ENCODE measurements at regions not wholly inside any gene's neighbourhood (a gene's known extent, or its start where the extent isn't known, plus 50 kb on each side); places are given as distances from the start of the nearest gene placed in this dataset.

DNA sequence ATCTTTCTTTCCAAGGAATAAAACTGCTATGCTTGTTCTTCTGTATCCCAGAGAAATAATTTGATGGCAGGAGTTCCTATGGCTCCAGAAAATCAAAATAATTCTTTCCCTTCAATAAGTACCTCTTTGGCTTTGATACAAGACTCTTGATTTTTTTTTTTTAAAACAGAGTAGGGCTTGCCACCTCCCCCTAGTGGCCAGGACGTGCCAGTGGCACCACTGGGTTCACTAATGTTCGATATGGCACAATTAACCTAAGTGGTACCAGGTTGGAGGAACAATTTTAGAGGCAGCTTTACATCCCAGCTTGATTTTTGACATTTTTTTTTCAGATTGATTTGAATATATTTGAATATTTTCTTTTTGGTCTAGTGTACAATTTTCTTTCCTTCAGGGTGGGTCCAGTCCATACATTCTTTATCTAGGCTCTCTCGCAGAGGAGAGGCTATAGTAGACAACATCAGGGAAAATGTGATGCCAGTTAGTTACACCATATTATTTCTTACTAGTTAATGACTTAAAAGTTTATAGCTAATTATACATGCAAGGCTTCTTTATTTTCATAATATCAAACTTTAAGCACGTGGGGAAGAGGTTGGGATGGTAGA is 330.9 kb downstream of the S1PR1 start:
- DNase-seq (ENCODE audit: low spot score) (peak; percentile 3), FAIRE-seq (no peak), ATAC-seq (peak; percentile 78)
- no peak overlapping the region for H3K9ac ChIP-seq (ENCODE audit: insufficient read depth, low read depth, low read length)
- no peaks in the 10 kb centered on the region for H3K4me1 ChIP-seq (ENCODE audit: insufficient read depth, low read length)
- H3K36me3 ChIP-seq (replicated peaks in 1 of 2; ENCODE audit: control insufficient read depth in 1 of 2, insufficient read depth in 2 of 2, low read length in 2 of 2), result no peaks in the 10 kb centered on the region
- intact Hi-C loops (cut with micrococcal nuclease; ENCODE audit: unreplicated experiment), result no loop called here
- no peak overlapping the region for H3K4me2 ChIP-seq (ENCODE audit: low read depth, low read length)
- no peak overlapping the region for H2AFZ ChIP-seq (ENCODE audit: low read length)
- TF ChIP-seq, protein P1, sequence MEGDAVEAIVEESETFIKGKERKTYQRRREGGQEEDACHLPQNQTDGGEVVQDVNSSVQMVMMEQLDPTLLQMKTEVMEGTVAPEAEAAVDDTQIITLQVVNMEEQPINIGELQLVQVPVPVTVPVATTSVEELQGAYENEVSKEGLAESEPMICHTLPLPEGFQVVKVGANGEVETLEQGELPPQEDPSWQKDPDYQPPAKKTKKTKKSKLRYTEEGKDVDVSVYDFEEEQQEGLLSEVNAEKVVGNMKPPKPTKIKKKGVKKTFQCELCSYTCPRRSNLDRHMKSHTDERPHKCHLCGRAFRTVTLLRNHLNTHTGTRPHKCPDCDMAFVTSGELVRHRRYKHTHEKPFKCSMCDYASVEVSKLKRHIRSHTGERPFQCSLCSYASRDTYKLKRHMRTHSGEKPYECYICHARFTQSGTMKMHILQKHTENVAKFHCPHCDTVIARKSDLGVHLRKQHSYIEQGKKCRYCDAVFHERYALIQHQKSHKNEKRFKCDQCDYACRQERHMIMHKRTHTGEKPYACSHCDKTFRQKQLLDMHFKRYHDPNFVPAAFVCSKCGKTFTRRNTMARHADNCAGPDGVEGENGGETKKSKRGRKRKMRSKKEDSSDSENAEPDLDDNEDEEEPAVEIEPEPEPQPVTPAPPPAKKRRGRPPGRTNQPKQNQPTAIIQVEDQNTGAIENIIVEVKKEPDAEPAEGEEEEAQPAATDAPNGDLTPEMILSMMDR (CRISPR knock-in tag; IDR thresholded peaks at IDR 0.05), result peak; percentile 46
- TF ChIP-seq, protein P2, sequence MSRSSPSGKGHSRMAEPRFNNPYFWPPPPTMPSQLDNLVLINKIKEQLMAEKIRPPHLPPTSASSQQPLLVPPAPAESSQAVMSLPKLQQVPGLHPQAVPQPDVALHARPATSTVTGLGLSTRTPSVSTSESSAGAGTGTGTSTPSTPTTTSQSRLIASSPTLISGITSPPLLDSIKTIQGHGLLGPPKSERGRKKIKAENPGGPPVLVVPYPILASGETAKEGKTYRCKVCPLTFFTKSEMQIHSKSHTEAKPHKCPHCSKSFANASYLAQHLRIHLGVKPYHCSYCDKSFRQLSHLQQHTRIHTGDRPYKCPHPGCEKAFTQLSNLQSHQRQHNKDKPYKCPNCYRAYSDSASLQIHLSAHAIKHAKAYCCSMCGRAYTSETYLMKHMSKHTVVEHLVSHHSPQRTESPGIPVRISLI (CRISPR knock-in tag; IDR thresholded peaks at IDR 0.05; ENCODE audit: borderline replicate concordance), result peak; percentile 83
- TF ChIP-seq ZMYM3 (CRISPR knock-in tag; IDR thresholded peaks at IDR 0.05), result no peak
- no peaks in the 10 kb centered on the region for H3K79me2 ChIP-seq (ENCODE audit: insufficient read depth, low read length)
- H3K4me3 ChIP-seq (replicated peaks in 1 of 3; ENCODE audit: insufficient read depth in 1 of 3, low read depth in 2 of 3, low read length in 3 of 3), result no peak overlapping the region
- H3K27me3 ChIP-seq (ENCODE audit: control insufficient read depth in 1 of 2, insufficient read depth in 2 of 2, low read length in 2 of 2), result no peaks in the 10 kb centered on the region
- ChIA-PET CTCF (ENCODE audit: low intra/inter-chr PET ratio, low total read pairs) (interaction anchor here (1.8 kb wide), 1 partner anchor 47 kb away, joined by 9 read pairs; no protein-coding TSS in a partner anchor), POLR2A (no interaction called here)
- BruUV-seq (replicated peaks), result no TSS peak
- no peak overlapping the region for H3K27ac ChIP-seq (ENCODE audit: extremely low read length, insufficient read depth, low read length)
- in situ Hi-C loops (cut with HindIII; ENCODE audit: extremely low pct_ligation_motif_present, low pct_unique_long_range_greater_than_20kb), result no loop called here
- H4K20me1 ChIP-seq (ENCODE audit: insufficient read depth, low read length), result no peaks in the 10 kb centered on the region
- 26% methylated on average over 4 of the region's 4 CpGs for WGBS (ENCODE audit: low lambda C conversion rate)
- H3K9me3 ChIP-seq (ENCODE audit: low read length), result peaks cover 7% of the 10 kb centered on the region; the same call in 1 of the 2 replicates

DNA sequence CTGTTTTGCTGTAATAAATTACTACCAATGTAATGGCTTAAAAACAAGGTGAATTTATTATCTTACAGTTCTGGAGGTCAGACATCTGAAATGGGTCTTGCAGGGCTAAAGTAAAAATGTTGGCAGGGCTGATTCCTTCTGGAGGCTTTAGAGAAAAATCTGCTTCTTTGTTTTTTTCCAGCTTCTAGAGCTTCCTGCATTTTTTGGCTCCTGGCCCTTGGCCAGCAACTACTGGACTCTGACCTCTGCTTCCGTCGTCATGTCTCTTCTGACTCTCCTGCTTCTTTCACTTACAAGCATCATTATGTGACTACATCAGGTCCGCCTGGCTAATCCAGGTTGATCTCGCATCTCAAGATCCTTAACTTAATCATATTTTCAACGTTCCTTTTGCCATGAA is 350.9 kb downstream of the S1PR1 start:
- Histone ChIP-seq H2AFZ (ENCODE audit: low read length) (no peak overlapping the region), H3K4me2 (ENCODE audit: low read depth, low read length) (no peak overlapping the region), H3K27ac (ENCODE audit: extremely low read length, insufficient read depth, low read length) (no peak overlapping the region), H3K79me2 (ENCODE audit: insufficient read depth, low read length) (no peaks in the 10 kb centered on the region), H3K27me3 (ENCODE audit: control insufficient read depth in 1 of 2, insufficient read depth in 2 of 2, low read length in 2 of 2) (no peaks in the 10 kb centered on the region), H3K36me3 (replicated peaks in 1 of 2; ENCODE audit: control insufficient read depth in 1 of 2, insufficient read depth in 2 of 2, low read length in 2 of 2) (no peaks in the 10 kb centered on the region), H3K4me1 (ENCODE audit: insufficient read depth, low read length) (no peaks in the 10 kb centered on the region), H3K4me3 (replicated peaks in 1 of 3; ENCODE audit: insufficient read depth in 1 of 3, low read depth in 2 of 3, low read length in 3 of 3) (no peak overlapping the region), H3K9ac (ENCODE audit: insufficient read depth, low read depth, low read length) (no peak overlapping the region), H3K9me3 (ENCODE audit: low read length) (no peaks in the 10 kb centered on the region), H4K20me1 (ENCODE audit: insufficient read depth, low read length) (no peaks in the 10 kb centered on the region)
- ChIA-PET CTCF (ENCODE audit: low intra/inter-chr PET ratio, low total read pairs) (no interaction called here), POLR2A (no interaction called here)
- in situ Hi-C loops (cut with HindIII; ENCODE audit: extremely low pct_ligation_motif_present, low pct_unique_long_range_greater_than_20kb), result no loop called here
- no peak for FAIRE-seq
- TF ChIP-seq CREB1 (IDR thresholded peaks at IDR 0.05) (0 out of 2 replicates have a peak, but pooled peaks have one; percentile 21), CREB1 (CRISPR knock-in tag; IDR thresholded peaks at IDR 0.05) (no peak), RXRA (CRISPR knock-in tag; IDR thresholded peaks at IDR 0.05) (no peak)
- BruUV-seq (replicated peaks), result no TSS peak
- intact Hi-C loops (cut with micrococcal nuclease; ENCODE audit: unreplicated experiment), result no loop called here
- 2% methylated on average over 5 of the region's 5 CpGs for WGBS (ENCODE audit: low lambda C conversion rate)
- DNase-seq (ENCODE audit: low spot score), result peak; percentile 25
- no peak for ATAC-seq

Measured in HepG2 (cell line).